Endodermal cell (in vitro differentiated cells): ENCODE measurements at regions not wholly inside any gene's neighbourhood (a gene's known extent, or its start where the extent isn't known, plus 50 kb on each side); places are given as distances from the start of the nearest gene placed in this dataset.

Experiments used
- DNase-seq: peaks from one replicate; pipeline ENCODE4 v3.0.0-alpha.2; 2017
- H3K27ac ChIP-seq: 2 replicates; pipeline ENCODE4 v1.5.1; 2013; ENCODE audit warnings: mild to moderate bottlenecking, low read depth, low read length, moderate library complexity
- H3K27me3 ChIP-seq: 2 replicates; pipeline ENCODE4 v1.6.1; 2013; ENCODE audit warnings: mild to moderate bottlenecking, low read length, moderate library complexity; ENCODE audit not compliant: insufficient read depth, control insufficient read depth, poor library complexity, severe bottlenecking
- H3K36me3 ChIP-seq: 2 replicates; pipeline ENCODE4 v1.7.0; 2013; ENCODE audit warnings: mild to moderate bottlenecking, low read length, moderate library complexity; ENCODE audit not compliant: control insufficient read depth, insufficient read depth
- H3K4me1 ChIP-seq: one replicate; pipeline ENCODE4 v1.7.0; 2013; ENCODE audit warnings: low read length; ENCODE audit not compliant: control insufficient read depth, insufficient read depth
- H3K4me3 ChIP-seq: 2 replicates; pipeline ENCODE4 v1.5.1; 2013; ENCODE audit warnings: mild to moderate bottlenecking, low read length, moderate library complexity
- H3K9ac ChIP-seq: 2 replicates; pipeline ENCODE4 v1.6.1; 2013; ENCODE audit warnings: mild to moderate bottlenecking, low read length, moderate library complexity; ENCODE audit not compliant: poor library complexity, severe bottlenecking; ENCODE audit errors: extremely low read depth
- H3K9me3 ChIP-seq: 2 replicates; pipeline ENCODE4 v1.6.1; 2013; ENCODE audit warnings: mild to moderate bottlenecking, low read length, moderate library complexity; ENCODE audit not compliant: control insufficient read depth
- H3K27ac Mint-ChIP-seq: 2 replicates; pipeline ENCODE4 v1.8.0; 2020; ENCODE audit warnings: mixed read lengths
- H3K27me3 Mint-ChIP-seq: 2 replicates; pipeline ENCODE4 v1.8.0; 2021; ENCODE audit warnings: mild to moderate bottlenecking, mixed read lengths; ENCODE audit not compliant: insufficient read depth
- H3K36me3 Mint-ChIP-seq: 2 replicates; pipeline ENCODE4 v1.8.0; 2020; ENCODE audit warnings: low read depth, mixed read lengths
- H3K4me1 Mint-ChIP-seq: 2 replicates; pipeline ENCODE4 v1.8.0; 2020; ENCODE audit warnings: mixed read lengths
- H3K4me3 Mint-ChIP-seq: 2 replicates; pipeline ENCODE4 v1.8.0; 2020; ENCODE audit warnings: mild to moderate bottlenecking, moderate library complexity, mixed read lengths
- H3K9me3 Mint-ChIP-seq: 2 replicates; pipeline ENCODE4 v1.8.0; 2020; ENCODE audit warnings: mild to moderate bottlenecking, mixed read lengths
- WGBS, 2 experiments: methylation state at CpG; one replicate each; pipeline versions ENCODE4 v1.1.5 to v1.1.7; 2013; ENCODE audit warnings: missing lambda C conversion rate in 2 of 2, mixed read lengths in 1 of 2; ENCODE audit not compliant: insufficient coverage in 1 of 2, insufficient read length in 1 of 2; 5-methylcytosine and 5-hydroxymethylcytosine counted together
- TF ChIP-seq, protein P1 (sequence below): fragments of 200-600 bp; sonication (generic); conservative IDR thresholded peaks from 2 replicates; pipeline ENCODE4 v1.5.0; 2021; ENCODE audit warnings: antibody characterized with exemption, mild to moderate bottlenecking

DNA sequence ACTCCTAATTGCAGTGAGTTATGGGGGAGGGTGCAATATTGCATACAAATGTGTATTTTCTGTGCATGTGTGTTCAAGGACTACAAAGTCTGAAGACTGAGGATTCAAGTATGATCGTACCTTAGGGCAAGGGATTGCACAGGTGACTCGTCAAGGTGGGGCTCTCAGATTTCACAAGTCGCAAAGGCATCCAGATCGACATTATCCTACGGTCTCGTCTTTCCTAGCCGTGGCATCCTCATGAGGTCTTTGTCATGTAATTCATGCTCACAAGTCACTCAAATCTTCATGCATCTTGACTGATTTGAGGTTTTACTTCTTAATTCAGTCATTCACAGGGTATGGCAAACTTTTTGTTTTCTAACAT is 191.4 kb upstream of the HES1 start:
- no peaks in the 10 kb centered on the region for H3K9me3 ChIP-seq
- no peaks in the 10 kb centered on the region for H3K27me3 ChIP-seq
- Mint-ChIP-seq H3K4me1 (peaks cover 21% of the 10 kb centered on the region), H3K36me3 (no peaks in the 10 kb centered on the region), H3K27ac (no peak overlapping the region), H3K4me3 (no peak overlapping the region), H3K9me3 (no peaks in the 10 kb centered on the region), H3K27me3 (peaks cover 32% of the 10 kb centered on the region)
- peaks cover 5% of the 10 kb centered on the region for H3K4me1 ChIP-seq
- H3K27ac ChIP-seq, result no peak overlapping the region
- H3K4me3 ChIP-seq, result no peak overlapping the region
- no peak overlapping the region for H3K9ac ChIP-seq
- no peaks in the 10 kb centered on the region for H3K36me3 ChIP-seq
- WGBS, 2 experiments, result 53 to 71% methylated on average over 7 of the region's 7 CpGs
- no peak for DNase-seq
- TF ChIP-seq, protein P1, sequence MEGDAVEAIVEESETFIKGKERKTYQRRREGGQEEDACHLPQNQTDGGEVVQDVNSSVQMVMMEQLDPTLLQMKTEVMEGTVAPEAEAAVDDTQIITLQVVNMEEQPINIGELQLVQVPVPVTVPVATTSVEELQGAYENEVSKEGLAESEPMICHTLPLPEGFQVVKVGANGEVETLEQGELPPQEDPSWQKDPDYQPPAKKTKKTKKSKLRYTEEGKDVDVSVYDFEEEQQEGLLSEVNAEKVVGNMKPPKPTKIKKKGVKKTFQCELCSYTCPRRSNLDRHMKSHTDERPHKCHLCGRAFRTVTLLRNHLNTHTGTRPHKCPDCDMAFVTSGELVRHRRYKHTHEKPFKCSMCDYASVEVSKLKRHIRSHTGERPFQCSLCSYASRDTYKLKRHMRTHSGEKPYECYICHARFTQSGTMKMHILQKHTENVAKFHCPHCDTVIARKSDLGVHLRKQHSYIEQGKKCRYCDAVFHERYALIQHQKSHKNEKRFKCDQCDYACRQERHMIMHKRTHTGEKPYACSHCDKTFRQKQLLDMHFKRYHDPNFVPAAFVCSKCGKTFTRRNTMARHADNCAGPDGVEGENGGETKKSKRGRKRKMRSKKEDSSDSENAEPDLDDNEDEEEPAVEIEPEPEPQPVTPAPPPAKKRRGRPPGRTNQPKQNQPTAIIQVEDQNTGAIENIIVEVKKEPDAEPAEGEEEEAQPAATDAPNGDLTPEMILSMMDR, result no peak

DNA sequence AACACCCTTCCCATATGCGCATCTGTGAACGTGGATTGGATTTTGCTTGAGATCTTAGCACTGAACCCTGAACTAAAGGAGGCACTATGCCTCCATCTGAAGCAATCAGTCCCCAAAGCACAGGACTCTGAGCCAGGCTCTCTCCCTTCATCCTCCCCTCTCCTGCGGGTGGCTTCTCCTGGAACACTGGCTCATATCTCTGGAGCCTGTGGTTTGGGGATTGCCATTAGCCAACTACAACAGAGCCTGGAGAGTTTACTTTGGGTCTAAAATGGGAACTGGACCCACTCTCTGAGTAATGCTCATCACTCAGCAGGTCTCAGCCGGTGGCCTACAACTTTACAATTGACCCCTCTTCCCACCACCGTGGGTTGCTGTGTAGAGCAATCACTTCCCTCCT is 190.8 kb upstream of the HES1 start:
- Mint-ChIP-seq H3K4me3 (no peak overlapping the region), H3K36me3 (no peaks in the 10 kb centered on the region), H3K27ac (no peak overlapping the region), H3K27me3 (peaks cover 32% of the 10 kb centered on the region), H3K9me3 (no peaks in the 10 kb centered on the region), H3K4me1 (peaks cover 21% of the 10 kb centered on the region)
- Histone ChIP-seq H3K4me3 (no peak overlapping the region), H3K27me3 (no peaks in the 10 kb centered on the region), H3K4me1 (peaks cover 4% of the 10 kb centered on the region), H3K27ac (no peak overlapping the region), H3K9me3 (no peaks in the 10 kb centered on the region), H3K36me3 (no peaks in the 10 kb centered on the region), H3K9ac (no peak overlapping the region)
- 85 to 87% methylated on average over 4 to 5 of the region's 5 CpGs for WGBS, 2 experiments
- TF ChIP-seq, protein P1, result no peak
- DNase-seq, result no peak

DNA sequence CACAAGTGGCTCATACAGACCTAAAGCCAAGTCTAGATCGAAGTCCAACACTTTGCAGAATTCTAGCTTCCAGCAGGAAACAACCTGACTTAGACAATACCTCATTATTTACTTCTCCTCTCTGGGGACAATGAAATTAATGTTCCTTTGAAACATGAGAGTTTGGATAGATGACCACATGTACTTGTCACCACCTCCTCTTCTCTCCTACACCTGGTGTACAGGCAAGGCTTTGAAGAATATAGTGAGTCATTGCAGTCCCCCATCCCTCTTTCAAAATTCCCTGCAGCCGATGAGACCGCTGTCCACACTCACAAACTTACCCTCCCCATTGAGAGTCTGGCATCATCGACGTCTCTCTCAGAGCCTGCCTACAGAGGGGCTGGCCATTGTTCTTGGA is 189.0 kb upstream of the HES1 start:
- Histone ChIP-seq H3K9ac (no peak overlapping the region), H3K9me3 (no peaks in the 10 kb centered on the region), H3K36me3 (no peaks in the 10 kb centered on the region), H3K4me1 (peaks cover 4% of the 10 kb centered on the region), H3K4me3 (no peak overlapping the region), H3K27me3 (no peaks in the 10 kb centered on the region), H3K27ac (no peak overlapping the region)
- Mint-ChIP-seq H3K27ac (no peak overlapping the region), H3K9me3 (no peaks in the 10 kb centered on the region), H3K4me1 (peaks cover 21% of the 10 kb centered on the region), H3K27me3 (peaks cover 32% of the 10 kb centered on the region), H3K36me3 (no peaks in the 10 kb centered on the region), H3K4me3 (no peak overlapping the region)
- 78 to 80% methylated on average over 5 of the region's 5 CpGs for WGBS, 2 experiments
- DNase-seq, result no peak
- TF ChIP-seq, protein P1, result no peak
